HG03064 (cell line): ENCODE measurements at regions not wholly inside any gene's neighbourhood (a gene's known extent, or its start where the extent isn't known, plus 50 kb on each side); places are given as distances from the start of the nearest gene placed in this dataset.
"Not testable (repeated sequence)": the region's sequence is repeated elsewhere in the genome, so short reads cannot be mapped to it uniquely, and the experiment has no call there.

Experiments
- ATAC-seq: cut with Tn5 transposase; IDR thresholded peaks from one replicate; pipeline ENCODE4 v1.9.1; 2021; ENCODE audit warnings: low read depth; ENCODE audit not compliant: unreplicated experiment

DNA sequence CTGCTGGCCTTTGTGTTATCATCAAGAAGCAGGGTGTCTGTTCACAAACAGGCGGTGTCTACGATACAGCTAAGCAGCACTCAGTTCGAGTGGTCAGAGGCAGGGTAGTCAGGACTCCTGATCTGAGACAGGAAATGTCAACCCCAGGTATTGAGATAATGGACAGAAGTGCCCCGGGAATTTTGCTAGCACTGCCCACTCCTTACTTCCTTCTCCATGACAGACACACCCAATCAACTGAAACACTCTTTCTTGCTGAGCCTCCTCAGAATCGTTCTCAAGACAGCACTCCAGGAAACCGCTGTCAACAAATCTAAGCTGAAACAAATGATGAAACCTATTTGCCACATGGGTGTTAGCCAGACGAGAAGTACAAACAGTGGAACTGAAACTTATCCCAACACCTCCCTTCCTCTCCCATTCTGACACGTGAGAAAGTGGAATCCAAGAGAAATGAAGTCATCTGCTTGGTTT is 109.3 kb downstream of the GTF2IRD2B start:
- not testable (repeated sequence) for ATAC-seq

DNA sequence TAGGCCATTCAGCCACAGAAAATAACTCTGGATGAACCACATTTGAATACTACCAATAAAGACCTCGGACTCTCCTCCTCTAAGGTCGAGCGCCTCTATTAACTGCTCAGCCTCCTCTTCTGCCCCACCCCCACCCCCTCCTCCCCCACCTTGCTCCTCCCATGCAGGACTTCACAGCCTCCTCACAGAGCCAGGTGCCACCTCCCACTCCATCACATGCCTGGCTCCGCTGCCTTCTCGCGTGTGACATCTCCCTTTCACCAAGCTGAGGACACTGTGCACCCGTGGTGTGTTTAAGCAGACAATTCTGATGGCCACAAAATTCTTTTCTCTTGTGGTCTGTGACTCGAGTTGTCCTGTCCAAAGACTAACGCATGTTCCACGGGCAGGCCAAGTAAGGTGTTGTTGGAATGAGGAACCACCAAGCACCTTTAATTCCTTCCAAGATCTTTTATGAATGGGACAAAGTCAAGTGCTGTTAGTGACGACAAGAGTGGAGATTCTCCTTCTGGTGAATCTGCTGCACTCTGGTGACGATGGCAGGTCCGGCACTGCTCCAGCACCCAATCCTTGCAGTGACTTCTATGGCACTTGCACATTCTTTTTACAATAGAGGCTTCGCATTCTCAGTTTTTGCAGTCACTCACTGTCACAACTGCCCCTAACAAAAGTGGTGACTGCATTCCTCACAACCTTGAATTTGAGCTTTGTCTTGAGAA is 113.1 kb downstream of the GTF2IRD2B start:
- not testable (repeated sequence) for ATAC-seq

DNA sequence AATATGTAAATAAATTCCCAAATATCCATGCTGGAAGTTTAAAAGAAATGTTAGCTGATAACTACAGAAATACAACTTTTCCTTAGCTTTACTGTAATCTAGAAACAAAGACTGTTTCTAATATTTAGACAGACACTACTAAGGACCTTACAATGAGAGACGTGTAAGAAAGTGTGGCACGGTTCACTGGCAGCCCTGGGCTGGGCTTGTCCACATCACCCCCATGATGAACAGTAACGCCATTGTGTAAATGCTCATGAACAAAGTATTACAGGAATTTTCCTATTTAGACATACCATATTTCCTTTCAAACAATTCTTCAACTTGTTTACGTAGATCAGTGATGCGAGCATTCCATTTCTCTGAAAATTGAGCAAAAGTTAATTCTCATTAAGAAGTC is 123.1 kb downstream of the GTF2IRD2B start:
- not testable (repeated sequence) for ATAC-seq

DNA sequence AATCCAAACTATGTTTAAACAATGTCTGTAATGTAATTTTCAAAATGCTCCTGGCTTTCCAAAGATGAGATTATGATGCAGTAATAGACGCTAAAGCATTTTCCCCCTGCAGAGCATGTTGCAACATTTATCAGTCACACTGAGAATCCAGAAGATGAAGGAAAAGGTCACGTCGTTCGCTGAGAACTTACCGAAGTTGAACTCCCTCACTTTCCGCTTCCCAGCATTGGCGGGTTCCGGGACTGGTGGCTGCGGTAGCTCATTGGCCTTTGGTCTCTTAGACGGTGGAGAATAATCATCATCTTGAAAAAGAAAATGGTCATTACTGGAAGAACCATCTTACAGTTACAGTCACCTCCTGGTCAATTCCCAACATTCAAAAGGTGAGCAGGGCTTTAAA is 124.6 kb downstream of the GTF2IRD2B start:
- not testable (repeated sequence) for ATAC-seq

DNA sequence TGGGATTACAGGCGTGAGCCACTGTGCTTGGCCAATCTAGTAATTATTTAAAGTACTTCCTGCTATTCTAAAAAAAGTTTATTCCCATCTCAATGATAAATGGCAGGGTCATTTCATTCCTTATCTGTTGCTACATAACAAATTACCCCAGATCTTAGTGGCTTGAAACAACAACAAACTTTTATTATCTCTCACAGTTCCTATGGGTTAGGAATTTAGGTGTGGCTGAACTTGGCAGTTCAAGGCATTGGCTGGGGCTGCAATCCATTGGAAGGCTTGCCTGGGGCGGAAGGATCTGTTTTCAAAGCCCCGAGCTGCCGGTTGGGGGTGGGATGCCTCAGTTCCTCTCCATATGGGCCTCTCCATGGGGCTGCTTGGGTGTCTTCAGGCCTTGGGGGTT is 133.7 kb downstream of the GTF2IRD2B start:
- ATAC-seq = not testable (repeated sequence)

DNA sequence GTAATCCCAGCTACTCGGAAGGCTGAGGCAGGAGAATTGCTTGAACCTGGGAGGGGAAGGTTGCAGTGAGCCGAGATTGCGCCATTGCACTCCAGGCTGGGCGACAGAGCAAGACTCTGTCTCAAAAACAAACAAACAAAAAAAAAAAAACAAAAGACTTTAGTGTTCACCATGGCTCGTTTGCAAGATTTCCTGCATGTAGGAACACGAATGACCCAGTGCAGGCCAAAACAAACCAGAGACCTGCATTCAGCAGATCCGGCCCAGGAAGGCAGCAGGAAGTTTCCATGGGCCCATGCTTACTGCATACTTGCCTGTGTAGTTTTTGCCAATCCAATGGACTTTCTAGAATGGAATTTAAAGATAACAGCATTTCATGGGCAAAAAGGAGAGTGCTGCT is 137.2 kb downstream of the GTF2IRD2B start:
- ATAC-seq = not testable (repeated sequence)

DNA sequence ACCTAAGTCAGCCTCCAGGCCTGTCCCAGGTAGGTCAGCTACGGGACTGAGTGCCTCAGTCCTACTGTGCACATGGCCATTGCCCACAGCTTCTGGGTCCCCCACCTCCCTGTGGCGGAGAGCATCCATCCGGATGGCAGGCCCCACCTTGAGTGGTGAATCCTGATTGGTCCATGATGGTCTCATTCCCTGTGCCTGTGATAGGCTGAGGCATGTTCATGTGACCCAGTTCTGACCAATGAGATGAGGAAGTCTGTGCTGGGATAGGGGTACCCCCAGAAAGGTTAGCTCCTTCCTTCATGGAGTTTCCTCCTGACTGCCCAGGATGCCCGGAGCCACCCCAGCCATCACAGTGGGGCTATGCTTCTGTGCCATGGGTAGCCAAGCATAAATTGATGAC is 138.2 kb downstream of the GTF2IRD2B start:
- not testable (repeated sequence) for ATAC-seq

DNA sequence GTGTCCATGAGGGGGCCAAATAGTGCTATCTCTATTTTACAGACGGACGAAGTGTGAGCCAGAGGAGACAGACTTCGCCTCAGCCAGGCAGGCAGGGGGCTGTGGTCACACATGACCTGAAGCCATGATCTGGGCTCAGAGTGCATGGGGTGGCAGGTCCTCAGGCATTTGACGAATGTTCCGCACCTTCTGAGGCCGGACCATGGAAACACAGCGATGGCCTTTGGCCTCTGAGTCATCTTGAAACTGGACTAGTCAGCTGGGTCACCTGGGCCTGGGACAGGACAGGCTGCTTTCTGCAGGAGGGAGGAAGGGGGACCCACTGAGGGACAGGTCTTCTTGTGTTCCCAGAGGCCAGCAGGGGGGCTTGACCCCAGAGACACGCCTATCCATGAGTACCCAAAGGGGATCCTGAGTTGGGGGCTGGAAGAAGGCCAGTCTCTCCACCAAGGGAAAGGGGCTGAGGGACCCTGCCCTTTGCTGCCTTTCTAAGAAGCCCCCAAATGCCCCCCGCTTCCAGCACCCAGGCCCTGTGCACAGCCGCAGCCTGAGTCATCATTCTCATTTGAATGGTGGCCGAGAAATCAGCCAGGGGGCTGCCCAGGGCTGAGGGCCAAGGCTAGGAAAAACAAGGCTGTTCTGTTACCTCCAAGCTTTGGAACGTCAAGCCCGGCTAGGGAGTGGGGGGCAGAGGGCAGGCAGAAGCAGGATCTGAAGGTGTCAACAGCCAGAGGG is 142.9 kb downstream of the GTF2IRD2B start:
- not testable (repeated sequence) for ATAC-seq

DNA sequence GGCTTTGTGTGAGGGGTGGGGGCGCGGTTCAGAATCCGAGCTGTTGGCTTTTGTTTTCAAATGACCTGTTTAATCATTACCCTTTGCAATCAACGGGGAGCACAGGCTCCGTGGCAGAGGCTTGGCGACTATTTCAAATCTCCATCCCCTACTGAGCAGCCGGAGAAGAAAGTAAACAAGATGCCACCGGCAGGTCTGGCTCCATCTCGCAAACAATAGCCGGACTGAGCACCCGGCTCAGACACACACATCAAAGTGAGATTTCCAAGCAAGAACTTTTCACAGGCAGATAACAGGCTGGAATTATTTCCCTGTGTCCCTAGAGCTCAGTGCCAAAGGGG is 143.4 kb downstream of the GTF2IRD2B start:
- not testable (repeated sequence) for ATAC-seq

DNA sequence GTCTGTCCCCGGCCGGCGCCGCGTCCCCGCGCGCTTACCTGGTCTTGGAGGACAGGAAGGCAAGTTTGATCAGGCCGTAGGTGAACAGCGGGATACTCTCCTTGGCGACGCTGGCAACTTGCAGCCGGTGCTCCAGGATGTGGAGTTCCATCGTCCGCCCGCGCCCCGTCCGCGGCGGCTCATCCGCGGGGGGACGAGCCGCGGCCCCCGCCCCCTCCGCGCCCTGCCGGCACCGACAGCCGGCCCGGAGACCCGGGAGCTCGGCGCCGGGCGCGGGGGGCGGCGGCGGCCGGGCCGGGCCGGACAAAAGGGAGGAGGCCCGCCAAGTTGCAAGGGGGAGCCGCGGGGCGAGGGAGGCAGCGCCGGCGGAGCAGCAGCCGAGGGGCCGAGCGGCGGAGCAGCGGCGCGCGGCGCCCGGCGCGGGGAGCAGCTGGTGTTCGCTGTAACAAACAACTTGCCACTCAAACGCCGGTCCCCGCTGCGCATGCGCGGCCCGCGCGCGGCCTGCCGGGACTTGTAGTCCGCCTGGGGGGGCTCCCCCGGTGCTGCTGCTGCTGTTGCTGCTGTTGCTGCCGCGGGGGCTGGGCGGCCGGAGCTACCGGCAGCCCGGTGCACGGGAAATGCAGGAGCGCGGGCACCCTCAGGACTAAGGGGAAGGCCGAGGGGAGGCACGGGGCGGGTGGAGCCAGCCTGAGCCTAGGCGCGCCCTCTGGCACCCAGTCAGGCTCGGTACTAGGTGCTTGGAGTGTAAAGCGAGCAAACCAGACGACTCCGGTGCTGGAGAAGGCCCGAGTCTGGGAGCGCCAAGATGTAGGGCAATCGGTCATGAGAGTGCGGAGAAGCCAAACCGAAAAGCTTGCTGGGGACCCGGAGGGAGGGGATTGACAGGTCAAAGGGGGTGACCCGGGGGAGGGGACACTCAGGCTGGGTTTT is 145.1 kb downstream of the GTF2IRD2B start:
- ATAC-seq = peak; percentile 85

DNA sequence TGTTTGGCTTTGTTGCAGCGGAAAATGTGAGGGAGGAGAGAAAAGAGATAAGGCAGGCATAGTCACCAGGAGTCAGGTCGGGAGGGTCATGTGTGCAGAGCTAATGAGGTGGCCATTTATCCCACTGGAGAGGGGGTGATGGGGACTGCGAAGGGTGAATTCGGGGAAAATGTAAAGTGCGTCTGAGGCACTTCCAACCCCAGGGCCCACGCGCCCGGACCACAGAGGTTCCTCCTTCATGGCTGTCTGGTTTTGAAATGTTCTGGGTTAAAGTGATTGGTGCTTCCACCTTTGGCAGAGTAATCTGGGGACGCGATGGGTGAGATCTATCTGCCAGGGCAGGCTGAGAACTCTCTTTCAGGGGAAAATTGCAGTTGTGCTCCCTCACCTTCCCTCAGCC is 145.9 kb downstream of the GTF2IRD2B start:
- ATAC-seq = not testable (repeated sequence)

DNA sequence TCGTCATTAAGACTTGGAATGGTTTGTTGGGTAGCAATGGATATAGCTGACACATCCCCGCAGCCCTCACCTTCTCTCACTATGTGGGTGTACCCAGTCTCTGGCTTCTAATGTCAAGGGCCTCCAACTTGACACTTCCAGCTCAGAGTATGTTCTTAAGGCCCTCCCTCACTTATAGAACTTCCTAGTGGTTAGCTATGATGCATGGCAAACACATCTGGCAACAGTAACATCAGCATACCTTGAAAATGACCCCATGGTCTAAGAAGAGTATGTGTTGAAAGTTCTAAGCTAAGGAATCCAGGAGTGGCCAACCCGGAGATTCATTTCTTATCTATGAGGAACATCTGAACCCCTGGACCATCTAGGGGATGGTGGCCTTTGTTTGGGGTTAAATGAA is 151.2 kb downstream of the GTF2IRD2B start:
- not testable (repeated sequence) for ATAC-seq

DNA sequence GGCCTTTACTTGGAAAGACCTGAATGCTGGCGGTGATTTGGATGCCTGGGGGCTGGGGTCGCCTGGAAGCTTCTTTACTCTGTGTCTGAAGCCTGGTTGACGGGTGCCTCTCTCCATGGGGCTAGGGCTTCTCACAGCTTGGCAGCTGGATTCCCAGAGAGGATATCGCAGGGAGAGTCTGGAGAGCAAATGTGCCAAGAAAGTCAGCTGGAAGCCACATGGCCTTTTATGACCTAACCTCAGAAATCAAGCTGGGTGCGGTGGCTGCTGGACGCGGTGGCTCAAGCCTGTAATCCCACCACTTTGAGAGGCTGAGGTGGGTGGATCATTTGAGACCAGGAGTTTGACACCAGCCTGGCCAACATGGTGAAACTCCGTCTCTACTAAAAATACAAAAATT is 147.2 kb upstream of the TRIM73 start:
- not testable (repeated sequence) for ATAC-seq

DNA sequence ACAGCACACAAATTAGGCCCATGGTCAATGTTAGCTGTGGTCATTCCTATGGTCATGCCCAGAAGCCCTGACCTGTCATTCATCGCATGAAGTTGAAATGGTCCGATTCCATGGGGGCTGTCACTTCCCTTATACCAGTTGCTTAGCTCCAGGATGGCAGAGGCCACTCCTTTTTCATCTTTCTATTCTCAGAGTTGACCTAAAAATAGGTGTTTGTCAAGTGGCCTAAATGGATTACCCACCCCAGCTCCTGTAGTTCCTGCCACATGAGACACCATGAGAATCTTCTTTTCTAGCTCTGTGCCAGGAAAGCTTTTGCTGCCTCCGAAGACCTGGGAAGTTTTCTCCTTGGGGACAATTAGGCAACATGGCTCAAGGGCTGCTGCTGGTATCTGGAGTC is 141.2 kb upstream of the TRIM73 start:
- not testable (repeated sequence) for ATAC-seq

DNA sequence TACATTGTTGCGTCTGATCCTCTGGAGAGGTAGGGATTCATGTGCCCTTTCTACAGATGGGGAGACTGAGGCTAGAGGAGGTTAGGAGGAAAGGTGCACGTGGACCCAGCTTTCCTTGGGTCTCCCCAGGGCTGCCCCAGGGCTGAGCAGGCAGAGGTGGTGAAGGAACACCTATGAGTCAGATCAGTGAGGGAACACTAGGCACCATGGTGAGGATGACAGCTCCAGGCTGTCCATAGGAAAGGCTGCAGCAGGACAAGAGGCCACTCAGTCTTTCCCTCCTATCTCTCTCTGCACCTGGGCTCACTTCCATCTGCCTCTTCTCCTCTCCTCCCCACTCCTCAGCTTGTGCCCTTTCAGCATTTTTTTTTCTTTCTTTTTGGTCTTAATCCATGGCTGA is 138.0 kb upstream of the TRIM73 start:
- ATAC-seq = not testable (repeated sequence)

DNA sequence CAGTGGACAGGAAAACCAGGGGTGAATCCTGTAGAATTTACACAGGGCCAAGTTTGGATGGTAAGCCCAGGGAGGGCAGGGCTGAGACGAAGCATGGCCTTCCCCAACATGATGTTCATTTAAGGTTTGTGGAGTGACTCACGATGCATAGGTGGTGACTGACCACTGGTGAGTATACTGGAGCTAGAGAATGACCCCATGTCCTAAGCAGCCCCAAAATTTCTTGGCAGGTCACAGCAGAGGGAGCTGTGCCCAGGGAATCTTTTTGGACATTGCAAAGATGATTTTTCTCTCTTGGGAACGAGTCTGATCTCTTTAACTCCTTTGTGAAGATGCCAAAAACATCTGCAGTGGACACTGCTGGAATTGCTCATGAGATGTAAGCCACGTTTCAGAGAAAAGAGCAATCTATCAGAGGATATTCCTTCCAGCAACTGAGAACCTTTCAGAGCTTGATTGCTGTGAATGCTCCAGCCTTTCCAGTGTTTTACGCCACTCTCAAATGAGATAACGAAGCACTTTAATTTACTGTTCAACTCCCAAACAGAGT is 135.9 kb upstream of the TRIM73 start:
- ATAC-seq = not testable (repeated sequence)

DNA sequence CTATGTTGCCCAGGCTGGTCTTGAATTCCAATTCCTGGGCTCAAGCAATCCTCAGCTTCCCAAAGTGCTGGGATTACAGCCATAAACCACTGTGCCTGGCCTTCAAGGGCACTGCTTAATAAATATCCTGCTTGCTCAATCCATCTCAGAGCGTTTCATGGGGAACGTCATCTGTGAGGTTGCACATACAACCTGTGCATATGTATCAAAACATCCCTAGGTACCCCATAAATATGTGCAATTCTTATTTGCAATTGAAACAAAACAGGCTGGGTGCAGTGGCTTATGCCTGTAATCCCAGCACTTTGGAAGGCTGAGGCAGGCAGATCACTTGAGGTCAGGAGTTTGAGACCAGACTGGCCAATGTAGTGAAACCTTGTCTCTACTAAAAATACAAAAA is 133.8 kb upstream of the TRIM73 start:
- not testable (repeated sequence) for ATAC-seq

DNA sequence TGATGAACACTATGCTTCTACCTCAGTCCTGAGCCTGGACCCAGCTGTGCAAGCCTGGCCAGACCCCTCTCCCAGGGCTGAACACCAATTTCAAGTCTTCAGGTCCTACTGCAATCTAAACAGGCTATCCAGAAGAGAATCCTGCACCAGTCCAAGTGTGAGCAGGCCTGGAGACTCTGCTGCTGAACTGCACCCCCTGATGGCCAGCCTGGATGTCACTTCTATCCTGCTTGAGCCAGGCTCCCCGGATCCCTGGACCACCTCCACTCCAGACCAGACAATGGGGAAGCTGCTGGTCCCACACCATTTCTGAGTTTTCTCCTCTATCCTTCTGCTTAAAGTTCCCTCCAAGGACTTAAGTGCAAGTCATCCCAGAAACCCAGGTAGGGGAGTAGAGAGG is 127.3 kb upstream of the TRIM73 start:
- peak; percentile 18 for ATAC-seq

DNA sequence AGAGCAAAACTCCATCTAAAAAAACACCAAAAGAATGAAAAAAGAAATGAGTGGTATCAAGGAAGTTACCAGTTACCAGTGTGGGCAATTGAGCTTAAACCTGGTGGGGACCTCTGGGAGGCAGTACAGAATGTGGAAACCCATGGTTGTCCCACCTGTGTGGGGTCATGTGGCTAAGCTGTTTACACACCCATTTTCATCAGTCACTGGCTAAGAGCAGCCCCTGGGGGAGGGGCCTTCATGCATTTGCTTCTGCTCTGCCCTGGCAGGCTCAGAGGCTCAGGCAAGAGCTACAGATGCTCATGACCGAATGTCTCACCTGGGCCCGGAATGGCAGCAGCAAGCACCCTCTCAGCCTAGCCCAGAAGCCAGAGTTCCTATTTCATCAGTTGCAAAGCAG is 126.3 kb upstream of the TRIM73 start:
- ATAC-seq = not testable (repeated sequence)

DNA sequence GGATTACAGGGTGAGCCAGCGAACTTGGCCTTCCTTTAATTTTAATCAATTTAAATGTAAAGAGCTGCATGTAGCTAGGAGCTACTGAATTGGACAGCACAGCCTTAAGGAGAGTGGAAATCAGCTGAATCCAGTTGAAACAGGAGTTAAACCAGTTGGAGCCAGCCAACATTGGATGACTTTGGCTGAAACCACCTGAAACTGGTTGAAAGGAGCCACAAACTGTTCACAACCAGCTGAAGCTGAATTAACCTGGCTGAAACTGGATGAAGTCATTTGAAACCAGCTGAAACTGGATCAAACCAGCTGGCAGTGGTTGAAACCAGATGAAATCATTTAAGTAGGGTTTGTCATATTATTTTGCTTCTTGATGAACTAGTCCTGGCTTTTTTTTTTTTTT is 121.3 kb upstream of the TRIM73 start:
- ATAC-seq = not testable (repeated sequence)
